GM21717 (cell line): ENCODE measurements at regions not wholly inside any gene's neighbourhood (a gene's known extent, or its start where the extent isn't known, plus 50 kb on each side); places are given as distances from the start of the nearest gene placed in this dataset.
"Not testable (repeated sequence)": the region's sequence is repeated elsewhere in the genome, so short reads cannot be mapped to it uniquely, and the experiment has no call there.

Experiments used
- ATAC-seq: cut with Tn5 transposase; IDR thresholded peaks from one replicate; pipeline ENCODE4 v1.9.1; 2021; ENCODE audit warnings: mild to moderate bottlenecking, moderate library complexity; ENCODE audit not compliant: unreplicated experiment

GRCh38 chr11:14573539-14574057 lies 53.4 kb upstream of the PSMA1 start:
- not testable (repeated sequence) for ATAC-seq

- no peak for ATAC-seq
These were observed 57.1 kb upstream of the PSMA1 start for GRCh38 chr11:14577292-14577691.

GRCh38 chr11:14577835-14578529 lies 57.8 kb upstream of the PSMA1 start:
- no peak for ATAC-seq

- ATAC-seq, result peak; percentile 98
These were observed 58.4 kb upstream of the PSMA1 start for GRCh38 chr11:14578541-14578956.

- ATAC-seq, result no peak
These were observed 59.5 kb upstream of the PSMA1 start for GRCh38 chr11:14579646-14580045.

- no peak for ATAC-seq
These were observed 60.8 kb upstream of the PDE3B start for GRCh38 chr11:14582793-14583192.

- ATAC-seq, result no peak
These were observed 60.2 kb upstream of the PDE3B start for GRCh38 chr11:14583252-14584034.

- ATAC-seq, result no peak
These were observed 59.6 kb upstream of the PDE3B start for GRCh38 chr11:14584035-14584363.

- no peak for ATAC-seq
These were observed 59.0 kb upstream of the PDE3B start for GRCh38 chr11:14584595-14584994.

GRCh38 chr11:14585438-14585837 lies 58.2 kb upstream of the PDE3B start:
- no peak for ATAC-seq

- no peak for ATAC-seq
These were observed 56.3 kb upstream of the PDE3B start for GRCh38 chr11:14587258-14587657.

GRCh38 chr11:14588681-14589080 lies 54.9 kb upstream of the PDE3B start:
- ATAC-seq, result no peak

GRCh38 chr11:14589421-14589820 lies 54.2 kb upstream of the PDE3B start:
- no peak for ATAC-seq

- ATAC-seq, result not testable (repeated sequence)
These were observed 52.6 kb upstream of the PDE3B start for GRCh38 chr11:14591046-14591445.

- no peak for ATAC-seq
These were observed 49.9 kb upstream of the PDE3B start for GRCh38 chr11:14593671-14594070.
